NT2/D1 (cell line): ENCODE measurements at regions not wholly inside any gene's neighbourhood (a gene's known extent, or its start where the extent isn't known, plus 50 kb on each side); places are given as distances from the start of the nearest gene placed in this dataset.
A peak's percentile ranks its signal among the peaks of the same experiment; 100 is the strongest.

Experiments
- DNase-seq: peaks from one replicate; pipeline ENCODE4 v3.0.0-alpha.2; 2011; ENCODE audit warnings: low read depth, low spot score
- H3K27me3 ChIP-seq: 2 replicates; pipeline ENCODE4 v1.6.0; 2011; ENCODE audit warnings: mild to moderate bottlenecking; ENCODE audit not compliant: insufficient read length, insufficient read depth
- H3K36me3 ChIP-seq: 2 replicates; pipeline ENCODE4 v1.6.1; 2011; ENCODE audit warnings: mild to moderate bottlenecking, low read length, mixed read lengths; ENCODE audit not compliant: insufficient read depth, insufficient read length
- H3K4me1 ChIP-seq: 2 replicates; pipeline ENCODE4 v1.5.1; 2011; ENCODE audit not compliant: insufficient read depth, insufficient read length
- H3K4me3 ChIP-seq: 2 replicates; pipeline ENCODE4 v1.5.1; 2011; ENCODE audit warnings: low read depth; ENCODE audit not compliant: insufficient read length
- H3K9ac ChIP-seq: 2 replicates; pipeline ENCODE4 v1.6.0; 2011; ENCODE audit warnings: low read depth; ENCODE audit not compliant: insufficient read length
- H3K9me3 ChIP-seq: 2 replicates; pipeline ENCODE4 v1.5.1; 2011; ENCODE audit warnings: mild to moderate bottlenecking, low read length; ENCODE audit not compliant: insufficient read depth
- SUZ12 ChIP-seq: IDR thresholded peaks from 2 replicates; pipeline ENCODE4 v1.6.1; 2011; ENCODE audit not compliant: insufficient read length, insufficient read depth; ENCODE audit errors: extremely low read depth
- YY1 ChIP-seq: IDR thresholded peaks from 2 replicates; pipeline ENCODE4 v1.6.1; 2011; ENCODE audit not compliant: insufficient read length, insufficient read depth
- ZNF274 ChIP-seq: IDR thresholded peaks from 2 replicates; pipeline ENCODE4 v1.6.1; 2011; ENCODE audit warnings: mild to moderate bottlenecking, low read depth, low read length

GRCh38 chr17:22654447-22654846, 962.1 kb downstream of the KCNJ18 start:
- H3K27me3 ChIP-seq: no peaks in the 10 kb centered on the region
- H3K9ac ChIP-seq: no peak overlapping the region
- H3K4me1 ChIP-seq: no peaks in the 10 kb centered on the region
- no peak overlapping the region for H3K4me3 ChIP-seq
- H3K9me3 ChIP-seq: no peaks in the 10 kb centered on the region
- DNase-seq: no peak
- H3K36me3 ChIP-seq: no peaks in the 10 kb centered on the region
- no peak for TF ChIP-seq ZNF274
- TF ChIP-seq YY1: no peak

GRCh38 chr17:22669721-22670120, 977.4 kb downstream of the KCNJ18 start:
- DNase-seq: no peak
- no peaks in the 10 kb centered on the region for H3K36me3 ChIP-seq
- H3K4me1 ChIP-seq: no peaks in the 10 kb centered on the region
- H3K27me3 ChIP-seq: no peaks in the 10 kb centered on the region
- H3K4me3 ChIP-seq: no peak overlapping the region
- no peak overlapping the region for H3K9ac ChIP-seq
- TF ChIP-seq YY1 (no peak), SUZ12 (no peak), ZNF274 (no peak)
- no peaks in the 10 kb centered on the region for H3K9me3 ChIP-seq

DNA sequence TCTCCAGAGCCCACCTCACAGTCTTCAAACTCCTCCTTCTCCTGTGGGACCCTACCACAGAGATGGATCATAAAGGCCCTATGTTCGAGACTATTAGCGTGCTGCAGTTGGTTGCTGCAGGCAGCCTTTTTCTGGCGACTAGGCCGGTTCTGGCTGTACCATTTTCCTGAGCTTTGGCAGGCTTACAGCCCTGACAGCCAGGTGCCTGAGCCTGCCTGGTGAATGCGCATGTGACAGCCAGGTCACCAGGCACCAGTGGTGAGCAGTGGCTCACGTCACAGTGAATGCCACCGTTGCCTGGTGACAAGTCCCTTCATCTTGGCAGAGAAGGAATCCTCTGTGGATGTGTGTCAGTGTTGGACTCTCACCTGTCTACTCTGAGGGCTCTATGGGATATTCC, 978.8 kb downstream of the KCNJ18 start:
- Histone ChIP-seq H3K4me1 (no peaks in the 10 kb centered on the region), H3K4me3 (no peak overlapping the region), H3K9me3 (no peaks in the 10 kb centered on the region), H3K36me3 (no peaks in the 10 kb centered on the region), H3K9ac (no peak overlapping the region), H3K27me3 (no peaks in the 10 kb centered on the region)
- no peak for DNase-seq
- TF ChIP-seq ZNF274 (no peak), YY1 (no peak), SUZ12 (no peak)

DNA sequence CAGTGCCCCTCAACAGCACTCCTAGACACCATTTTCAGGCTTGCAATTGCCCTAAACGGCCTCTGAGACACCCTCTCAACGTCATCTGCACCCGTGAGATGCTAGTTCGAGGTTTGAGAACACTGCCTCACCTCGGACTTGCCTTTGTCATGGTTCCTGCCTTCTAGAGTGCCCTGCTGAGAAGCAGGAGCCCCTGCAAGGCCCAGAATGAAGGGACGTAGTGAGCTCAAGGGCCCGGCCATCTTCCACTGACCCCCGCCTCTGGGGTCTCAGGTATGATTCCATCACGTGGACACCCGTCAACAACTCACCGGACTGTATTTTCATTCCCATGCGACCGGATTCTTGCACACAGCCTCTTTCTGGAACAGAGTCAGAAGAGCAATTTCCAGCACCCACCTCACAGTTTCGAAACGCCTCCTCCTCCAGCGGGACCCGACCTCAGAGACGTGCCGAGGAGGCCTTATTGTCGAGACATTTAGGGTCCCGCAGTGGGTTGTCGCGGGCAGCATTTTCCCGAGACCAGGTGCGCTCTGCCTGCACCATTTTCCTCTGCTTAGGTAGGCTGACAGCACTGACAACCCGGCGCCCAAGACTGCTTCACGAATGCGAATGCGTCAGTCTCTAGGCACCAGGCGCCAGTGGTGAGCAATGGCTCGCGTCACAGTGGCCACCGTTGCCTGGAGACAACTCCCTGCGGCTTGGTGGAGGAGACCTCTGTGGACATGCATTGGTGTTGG, 999.9 kb downstream of the KCNJ18 start:
- Histone ChIP-seq H3K9me3 (no peaks in the 10 kb centered on the region; the same call in 1 of the 2 replicates), H3K4me1 (no peaks in the 10 kb centered on the region), H3K4me3 (no peak overlapping the region), H3K36me3 (no peaks in the 10 kb centered on the region), H3K9ac (no peak overlapping the region), H3K27me3 (no peaks in the 10 kb centered on the region)
- DNase-seq: no peak
- TF ChIP-seq ZNF274 (no peak), SUZ12 (no peak), YY1 (no peak)

DNA sequence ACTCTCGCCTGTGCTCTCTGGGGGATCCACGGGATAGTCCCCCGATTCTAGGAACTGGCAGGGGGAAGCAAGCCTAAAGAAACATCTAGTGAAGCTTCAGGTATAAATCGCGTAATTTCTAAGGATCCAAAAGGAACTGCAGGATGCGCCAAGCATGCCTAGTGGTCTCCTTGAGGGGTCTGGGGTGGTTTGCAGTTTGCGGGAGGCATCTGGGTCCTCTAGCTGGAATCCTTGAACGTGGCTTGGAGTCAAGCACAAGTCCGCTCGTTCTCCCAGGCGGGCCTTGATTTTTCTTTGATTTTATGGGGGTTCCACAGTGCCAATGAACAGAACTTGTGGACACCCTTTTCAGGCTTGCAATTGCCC, 1000.5 kb downstream of the KCNJ18 start:
- TF ChIP-seq ZNF274: no peak
- no peak for TF ChIP-seq SUZ12
- no peak for TF ChIP-seq YY1
- no peaks in the 10 kb centered on the region for H3K36me3 ChIP-seq
- H3K9me3 ChIP-seq: no peaks in the 10 kb centered on the region; the same call in 1 of the 2 replicates
- no peaks in the 10 kb centered on the region for H3K4me1 ChIP-seq
- DNase-seq: no peak
- no peak overlapping the region for H3K4me3 ChIP-seq
- no peaks in the 10 kb centered on the region for H3K27me3 ChIP-seq
- H3K9ac ChIP-seq: no peak overlapping the region

- H3K9me3 ChIP-seq: no peaks in the 10 kb centered on the region; the same call in 1 of the 2 replicates
Observed at GRCh38 chr17:22694362-22695227, 1002.3 kb downstream of the KCNJ18 start.

DNA sequence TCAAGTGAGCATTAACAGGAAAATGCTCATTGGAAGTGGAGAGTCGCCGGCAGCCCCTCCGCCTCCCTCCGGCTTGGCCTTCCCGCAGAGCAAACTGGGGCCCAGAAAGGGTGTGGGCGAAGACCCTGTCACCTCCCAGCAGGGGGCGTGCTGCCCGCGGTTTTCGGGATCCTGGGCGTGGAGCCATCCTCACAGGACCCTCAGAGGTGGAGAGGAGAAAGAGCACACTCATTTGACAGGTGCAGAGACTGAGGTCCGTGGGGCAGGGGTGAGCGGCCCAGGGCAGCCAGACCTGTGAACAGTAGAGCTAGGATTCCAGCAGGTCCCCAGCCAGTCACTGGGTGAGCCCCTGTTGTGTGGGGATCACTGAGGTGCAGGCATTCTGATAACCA, 1002.9 kb downstream of the KCNJ18 start:
- no peak for DNase-seq
- no peaks in the 10 kb centered on the region; the same call in 1 of the 2 replicates for H3K9me3 ChIP-seq
- no peak overlapping the region for H3K9ac ChIP-seq
- TF ChIP-seq YY1 (no peak), ZNF274 (no peak), SUZ12 (no peak)
- no peaks in the 10 kb centered on the region for H3K27me3 ChIP-seq
- H3K4me3 ChIP-seq: no peak overlapping the region
- H3K4me1 ChIP-seq: no peaks in the 10 kb centered on the region
- no peaks in the 10 kb centered on the region for H3K36me3 ChIP-seq

More at GRCh38 chr17:22694362-22695227, 1002.3 kb downstream of the KCNJ18 start:
- Histone ChIP-seq H3K36me3 (no peaks in the 10 kb centered on the region), H3K27me3 (no peaks in the 10 kb centered on the region), H3K4me1 (no peaks in the 10 kb centered on the region), H3K4me3 (no peak overlapping the region), H3K9ac (no peak overlapping the region)
- peak; percentile 18 for DNase-seq
- no peak for TF ChIP-seq ZNF274
- TF ChIP-seq SUZ12: no peak
- TF ChIP-seq YY1: no peak
